GM18498 (cell line): ENCODE measurements at regions not wholly inside any gene's neighbourhood (a gene's known extent, or its start where the extent isn't known, plus 50 kb on each side); places are given as distances from the start of the nearest gene placed in this dataset.

Experiments
- ATAC-seq: cut with Tn5 transposase; IDR thresholded peaks from one replicate; pipeline ENCODE4 v1.9.1; 2021; ENCODE audit warnings: mild to moderate bottlenecking, moderate library complexity; ENCODE audit not compliant: unreplicated experiment

GRCh38 chr5:57698086-57698485 lies 215.5 kb upstream of the ACTBL2 start:
- no peak for ATAC-seq

GRCh38 chr5:57696825-57697570 lies 214.4 kb upstream of the ACTBL2 start:
- no peak for ATAC-seq

GRCh38 chr5:57696389-57696769 lies 213.8 kb upstream of the ACTBL2 start:
- no peak for ATAC-seq

- no peak for ATAC-seq
These were observed 213.2 kb upstream of the ACTBL2 start for GRCh38 chr5:57695706-57696388.

- no peak for ATAC-seq
These were observed 212.6 kb upstream of the ACTBL2 start for GRCh38 chr5:57695179-57695578.

- no peak for ATAC-seq
These were observed 211.1 kb upstream of the ACTBL2 start for GRCh38 chr5:57693488-57694305.

GRCh38 chr5:57692582-57693487 lies 210.2 kb upstream of the ACTBL2 start:
- no peak for ATAC-seq

- ATAC-seq = no peak
These were observed 208.1 kb upstream of the ACTBL2 start for GRCh38 chr5:57690724-57691123.

- no peak for ATAC-seq
These were observed 205.0 kb upstream of the ACTBL2 start for GRCh38 chr5:57687596-57687995.

- ATAC-seq = no peak
These were observed 203.1 kb upstream of the ACTBL2 start for GRCh38 chr5:57685516-57686255.

- no peak for ATAC-seq
These were observed 201.7 kb upstream of the ACTBL2 start for GRCh38 chr5:57684299-57684702.

GRCh38 chr5:57683036-57683630 lies 200.5 kb upstream of the ACTBL2 start:
- ATAC-seq = no peak

GRCh38 chr5:57681942-57682341 lies 199.3 kb upstream of the ACTBL2 start:
- no peak for ATAC-seq

- no peak for ATAC-seq
These were observed 198.1 kb upstream of the ACTBL2 start for GRCh38 chr5:57680686-57681085.

GRCh38 chr5:57677235-57677634 lies 194.6 kb upstream of the ACTBL2 start:
- no peak for ATAC-seq

- ATAC-seq = no peak
These were observed 193.8 kb upstream of the ACTBL2 start for GRCh38 chr5:57676222-57677098.

GRCh38 chr5:57675236-57675635 lies 192.6 kb upstream of the ACTBL2 start:
- ATAC-seq = no peak

GRCh38 chr5:57671371-57671770 lies 188.8 kb upstream of the ACTBL2 start:
- no peak for ATAC-seq

GRCh38 chr5:57666582-57666981 lies 184.0 kb upstream of the ACTBL2 start:
- no peak for ATAC-seq
